GM12878 (cell line): ENCODE measurements at regions not wholly inside any gene's neighbourhood (a gene's known extent, or its start where the extent isn't known, plus 50 kb on each side); places are given as distances from the start of the nearest gene placed in this dataset.

Source experiments
- ATAC-seq: fragments of 200-7000 bp; cut with Tn5 transposase; 3 replicates; pipeline ENCODE4 v1.9.1; 2020; ENCODE audit warnings: mild to moderate bottlenecking, moderate library complexity
- BruUV-seq: library from RNA; stranded (reverse); fragments of 400-500 nt; replicated peaks from 2 replicates; lab custom pipeline; 2021; lab: Mats Ljungman, UMichigan
- CTCF ChIA-PET: fragments of 300-600 bp; sonication (Branson Sonifier 250); formaldehyde crosslinking; extraction: SDS; loops from one replicate; lab custom pipeline; 2021; ENCODE audit warnings: inconsistent platforms; lab: Yijun Ruan, JAX
- POLR2A ChIA-PET: fragments of 350-600 bp; formaldehyde crosslinking; extraction: SDS; loops from one replicate; lab custom pipeline; 2021; ENCODE audit warnings: inconsistent platforms; lab: Charles Lee
- RAD21 ChIA-PET: fragments of 300-600 bp; sonication (Branson Sonifier 250); formaldehyde crosslinking; loops from one replicate; lab custom pipeline; 2023; ENCODE audit warnings: antibody characterized with exemption; ENCODE audit not compliant: unreplicated experiment; lab: Charles Lee
- SMC1A ChIA-PET: fragments of 300-600 bp; sonication (Branson Sonifier 250); formaldehyde crosslinking; loops from one replicate; lab custom pipeline; 2023; ENCODE audit not compliant: unreplicated experiment, uncharacterized antibody; lab: Charles Lee
- DNase-seq: peaks from one replicate; pipeline ENCODE4 v3.0.0-alpha.2; 2011; ENCODE audit warnings: low read depth, low spot score
- FAIRE-seq: peaks from 3 replicates; lab custom pipeline; 2011; peaks lifted over from hg19 to GRCh38; lab: Jason Lieb, UNC
- H2AFZ ChIP-seq: 2 replicates; pipeline ENCODE4 v1.6.0; 2011; ENCODE audit warnings: low read depth, low read length, control low read depth; ENCODE audit not compliant: control insufficient read depth
- H3K27ac ChIP-seq: 2 replicates; pipeline ENCODE4 v1.5.1; 2011; ENCODE audit warnings: control low read depth; ENCODE audit not compliant: control insufficient read depth, insufficient read depth
- H3K27me3 ChIP-seq, 2 experiments: replicated peaks in 1 of 2; 2 replicates each; pipeline versions ENCODE4 v1.6.0 to v1.6.1; 2011; ENCODE audit warnings: low read length in 1 of 2; ENCODE audit not compliant: control insufficient read depth in 2 of 2, insufficient read depth in 2 of 2
- H3K36me3 ChIP-seq, 2 experiments: 2 replicates each; pipeline ENCODE4 v1.5.1; 2011; ENCODE audit warnings: low read length in 1 of 2; ENCODE audit not compliant: control insufficient read depth in 2 of 2, insufficient read depth in 2 of 2
- H3K4me1 ChIP-seq: 2 replicates; pipeline ENCODE4 v1.6.1; 2011; ENCODE audit warnings: mild to moderate bottlenecking, low read length, moderate library complexity, mixed read lengths; ENCODE audit not compliant: control insufficient read depth, insufficient read depth
- H3K4me2 ChIP-seq: 2 replicates; pipeline ENCODE4 v1.6.0; 2011; ENCODE audit warnings: control low read depth; ENCODE audit not compliant: control insufficient read depth, insufficient read depth
- H3K4me3 ChIP-seq: fragments of 200-600 bp; sonication (generic); 2 replicates; pipeline ENCODE4 v1.5.1; 2016
- H3K79me2 ChIP-seq: 2 replicates; pipeline ENCODE4 v1.6.0; 2011; ENCODE audit warnings: low read length; ENCODE audit not compliant: control insufficient read depth, insufficient read depth
- H3K9ac ChIP-seq: 2 replicates; pipeline ENCODE4 v1.8.0; 2011; ENCODE audit warnings: low read length, control low read depth, mixed read lengths; ENCODE audit not compliant: control insufficient read depth, insufficient read depth
- H3K9me3 ChIP-seq: replicated peaks from 3 replicates; pipeline ENCODE4 v1.5.1; 2011; ENCODE audit warnings: mild to moderate bottlenecking, low read length; ENCODE audit not compliant: control insufficient read depth, insufficient read depth
- H4K20me1 ChIP-seq: 2 replicates; pipeline ENCODE4 v1.6.0; 2011; ENCODE audit not compliant: control insufficient read depth, insufficient read depth
- BMI1 ChIP-seq: fragments of 450-650 bp; IDR thresholded peaks from 2 replicates; pipeline ENCODE4 v1.6.1; 2016; ENCODE audit warnings: mild to moderate bottlenecking, moderate library complexity, borderline replicate concordance
- BRCA1 ChIP-seq: IDR thresholded peaks from 2 replicates; pipeline ENCODE4 v1.6.1; 2011; ENCODE audit warnings: low read depth, low read length, improper control_type of control experiment
- CEBPB ChIP-seq, 2 experiments: fragments of 150-350 bp in 1 of 2; IDR thresholded peaks; 2 replicates each; pipeline ENCODE4 v1.6.1; 2012 to 2014; ENCODE audit warnings: low read depth in 2 of 2, low read length in 2 of 2, borderline replicate concordance in 1 of 2, inconsistent platforms in 1 of 2
- FOS ChIP-seq: IDR thresholded peaks from 3 replicates; pipeline ENCODE4 v1.6.1; 2011; ENCODE audit warnings: borderline replicate concordance; ENCODE audit not compliant: insufficient read length; ENCODE audit errors: extremely low read depth
- FOXK2 ChIP-seq: fragments of 450-650 bp; IDR thresholded peaks from 2 replicates; pipeline ENCODE4 v1.6.1; 2017; ENCODE audit warnings: mild to moderate bottlenecking, moderate library complexity
- IKZF1 ChIP-seq: fragments of 450-650 bp; conservative IDR thresholded peaks from 2 replicates; pipeline ENCODE4 v1.6.1; 2017; ENCODE audit warnings: antibody characterized with exemption, mild to moderate bottlenecking
- MLLT1 ChIP-seq: fragments of 450-650 bp; IDR thresholded peaks from 2 replicates; pipeline ENCODE4 v1.6.1; 2016; ENCODE audit warnings: mild to moderate bottlenecking
- SKIL ChIP-seq: fragments of 450-650 bp; IDR thresholded peaks from 2 replicates; pipeline ENCODE4 v1.6.1; 2017; ENCODE audit warnings: mild to moderate bottlenecking, low read depth, inconsistent platforms; ENCODE audit not compliant: poor library complexity, severe bottlenecking
- SPI1 ChIP-seq: IDR thresholded peaks from 2 replicates; pipeline ENCODE4 v1.6.1; 2011; ENCODE audit warnings: low read depth, mild to moderate bottlenecking, low read length, moderate library complexity, borderline replicate concordance; ENCODE audit not compliant: insufficient read depth
- USF2 ChIP-seq: IDR thresholded peaks from 2 replicates; pipeline ENCODE4 v1.6.1; 2011; ENCODE audit warnings: low read depth, low read length, improper control_type of control experiment, borderline replicate concordance
- YBX1 ChIP-seq: fragments of 450-650 bp; IDR thresholded peaks from 2 replicates; pipeline ENCODE4 v1.6.1; 2016; ENCODE audit warnings: antibody characterized with exemption
- YY1 ChIP-seq: IDR thresholded peaks from 2 replicates; pipeline ENCODE4 v1.6.1; 2011; ENCODE audit warnings: low read depth, mild to moderate bottlenecking, low read length
- ZNF24 ChIP-seq: fragments of 450-650 bp; IDR thresholded peaks from 2 replicates; pipeline ENCODE4 v1.6.1; 2017; ENCODE audit warnings: antibody characterized with exemption, mild to moderate bottlenecking
- ZNF274 ChIP-seq: IDR thresholded peaks from one replicate; pipeline ENCODE4 v1.8.0; 2011; ENCODE audit not compliant: insufficient read length, insufficient read depth
- WGBS: methylation state at CpG from one replicate; pipeline ENCODE4 v1.1.6; 2016; ENCODE audit warnings: low lambda C conversion rate; ENCODE audit not compliant: insufficient replicate concordance, insufficient coverage; ENCODE audit errors: missing lambda C conversion rate; 5-methylcytosine and 5-hydroxymethylcytosine counted together
- in situ Hi-C: fragments of 300-500 bp; cut with MboI; formaldehyde crosslinking; loops from 9 replicates; pipeline ENCODE4 v1.14.3; 2018; ENCODE audit warnings: mixed read lengths
- intact Hi-C: fragments of 100-400 bp; cut with micrococcal nuclease; formaldehyde crosslinking; loops from one replicate; pipeline ENCODE4 v1.14.2; 2022; ENCODE audit not compliant: unreplicated experiment

GRCh38 chr14:61168141-61168540 is 113.0 kb downstream of the TMEM30B start:
- Histone ChIP-seq H4K20me1 (no peaks in the 10 kb centered on the region), H3K79me2 (no peaks in the 10 kb centered on the region), H3K27ac (no peak overlapping the region), H3K36me3 (no peaks in the 10 kb centered on the region), H3K27me3 (no peaks in the 10 kb centered on the region), H3K4me1 (no peaks in the 10 kb centered on the region), H2AFZ (no peak overlapping the region)
- ChIA-PET CTCF (interaction anchor here (3.0 kb wide), 1 partner anchor 12 kb away, joined by 7 read pairs; no protein-coding TSS in a partner anchor), RAD21 (no interaction called here), POLR2A (interaction anchor here (0.5 kb wide), 1 partner anchor 10 kb away, joined by 4 read pairs; no protein-coding TSS in a partner anchor)
- BruUV-seq = no TSS peak
- intact Hi-C loops = no loop called here
- in situ Hi-C loops = no loop called here
- 93% methylated on average over 1 of the region's 1 CpG for WGBS
- FAIRE-seq = no peak
- TF ChIP-seq FOS = no peak
- TF ChIP-seq, all 136 proteins: peak for 0
- H3K4me3 ChIP-seq = no peak overlapping the region
- DNase-seq (no peak), ATAC-seq (no peak)
- no peak overlapping the region for H3K9ac ChIP-seq
- no peak overlapping the region for H3K4me2 ChIP-seq
- no peaks in the 10 kb centered on the region; the same call in 2 of the 3 replicates for H3K9me3 ChIP-seq
- SMC1A ChIA-PET = interaction anchor here (1.3 to 1.9 kb wide), 2 partner anchors 8 to 22 kb away, joined by 4 read pairs; no protein-coding TSS in a partner anchor

- H2AFZ ChIP-seq = no peak overlapping the region
- no peaks in the 10 kb centered on the region for H3K4me1 ChIP-seq
- CTCF ChIA-PET = interaction anchor here (3.0 kb wide), 1 partner anchor 11 kb away, joined by 7 read pairs; no protein-coding TSS in a partner anchor
- BruUV-seq = no TSS peak
- RAD21 ChIA-PET = no interaction called here
- in situ Hi-C loops (no loop called here), intact Hi-C loops (no loop called here)
- H3K36me3 ChIP-seq = no peaks in the 10 kb centered on the region
- H3K9me3 ChIP-seq = no peaks in the 10 kb centered on the region; the same call in 2 of the 3 replicates
- DNase-seq = no peak
- no peak overlapping the region for H3K4me3 ChIP-seq
- no peak overlapping the region for H3K4me2 ChIP-seq
- 61% methylated on average over 1 of the region's 1 CpG for WGBS
- no peak for FAIRE-seq
- SMC1A ChIA-PET = interaction anchor here (1.3 to 1.9 kb wide), 2 partner anchors 9 to 21 kb away, joined by 4 read pairs; no protein-coding TSS in a partner anchor
- no peaks in the 10 kb centered on the region for H4K20me1 ChIP-seq
- no peak for ATAC-seq
- H3K27ac ChIP-seq = no peak overlapping the region
- H3K9ac ChIP-seq = no peak overlapping the region
- H3K79me2 ChIP-seq = no peaks in the 10 kb centered on the region
- H3K27me3 ChIP-seq = no peaks in the 10 kb centered on the region
- POLR2A ChIA-PET = no interaction called here
- TF ChIP-seq IKZF1 (no peak), BRCA1 (no peak), BMI1 (no peak), SKIL (no peak), CEBPB (IDR thresholded peaks at IDR 0.05; ENCODE audit: borderline replicate concordance in 1 of 2, low read depth in 2 of 2, low read length in 2 of 2) (no peak), YBX1 (no peak), ZNF24 (no peak), MLLT1 (no peak), ZNF274 (no peak), FOXK2 (no peak), USF2 (no peak), YY1 (no peak), SPI1 (no peak)
Measured at GRCh38 chr14:61167642-61168041, 113.5 kb downstream of the TMEM30B start.
